ENCODE measurements at regions not wholly inside any gene's neighbourhood (a gene's known extent, or its start where the extent isn't known, plus 50 kb on each side); places are given as distances from the start of the nearest gene placed in this dataset.

- DNase-seq = no peak
These were observed 60.0 kb downstream of the NRN1 start for GRCh38 chr6:5946701-5947100.

GRCh38 chr6:5946181-5946580, 60.5 kb downstream of the NRN1 start:
- no peak for DNase-seq

DNA sequence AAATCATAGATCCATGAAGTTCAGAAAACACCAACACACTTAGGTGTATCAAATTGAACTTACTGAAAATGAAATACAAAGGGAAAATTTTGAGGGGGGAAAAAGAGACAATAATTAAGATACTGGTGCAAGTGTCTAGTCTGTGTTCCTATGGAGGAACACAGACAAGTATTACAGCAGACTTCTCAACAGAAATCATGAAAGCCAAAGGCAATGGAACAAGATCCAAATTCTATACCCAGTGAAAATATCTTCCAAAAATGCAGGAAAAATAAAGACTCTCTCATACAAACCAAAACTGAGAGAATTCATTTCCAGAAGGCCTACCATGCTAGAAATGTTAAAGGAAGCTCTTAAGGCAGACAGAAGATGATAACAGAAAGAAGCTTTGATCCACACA, 63.1 kb downstream of the NRN1 start:
- DNase-seq = no peak

- DNase-seq = no peak
These were observed 64.1 kb downstream of the NRN1 start for GRCh38 chr6:5942591-5942990.

DNA sequence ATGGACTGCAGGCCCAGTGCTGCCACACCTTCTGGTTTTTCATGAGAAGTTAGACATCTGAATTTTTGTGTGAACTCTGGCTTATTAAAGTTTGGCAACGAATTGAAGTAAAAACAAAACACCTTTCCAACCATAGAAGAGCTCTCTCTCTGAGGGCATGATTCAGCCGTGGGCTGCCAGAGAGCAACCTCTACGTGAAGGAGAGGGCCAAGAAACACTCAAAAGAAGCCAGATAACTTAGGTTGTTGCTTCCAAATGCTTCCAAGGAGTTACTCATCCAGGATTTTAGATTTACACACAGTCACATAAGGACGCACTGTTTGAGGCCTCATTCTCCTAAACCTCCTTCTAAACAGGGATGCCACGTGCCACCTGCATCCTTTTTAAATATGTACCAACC, 65.5 kb downstream of the NRN1 start:
- DNase-seq = no peak

DNA sequence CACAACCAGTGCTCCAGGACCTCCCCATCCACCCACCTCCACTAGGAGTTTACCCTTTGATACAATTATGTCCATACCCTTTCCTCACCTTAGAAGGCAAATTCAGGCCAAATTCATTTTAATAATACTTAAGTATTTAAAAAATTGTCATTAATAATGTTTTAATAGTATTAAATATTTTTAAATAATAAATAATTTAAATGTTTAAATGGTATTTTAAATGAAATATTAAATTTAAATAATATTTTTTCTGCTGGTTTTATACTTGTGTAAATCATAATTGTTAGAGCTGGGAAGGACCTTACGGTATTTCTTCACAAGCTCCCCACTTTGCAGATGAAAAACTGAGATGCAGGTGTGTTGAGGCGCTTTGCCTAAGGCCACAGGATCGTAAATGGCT, 67.8 kb downstream of the NRN1 start:
- DNase-seq = no peak

DNA sequence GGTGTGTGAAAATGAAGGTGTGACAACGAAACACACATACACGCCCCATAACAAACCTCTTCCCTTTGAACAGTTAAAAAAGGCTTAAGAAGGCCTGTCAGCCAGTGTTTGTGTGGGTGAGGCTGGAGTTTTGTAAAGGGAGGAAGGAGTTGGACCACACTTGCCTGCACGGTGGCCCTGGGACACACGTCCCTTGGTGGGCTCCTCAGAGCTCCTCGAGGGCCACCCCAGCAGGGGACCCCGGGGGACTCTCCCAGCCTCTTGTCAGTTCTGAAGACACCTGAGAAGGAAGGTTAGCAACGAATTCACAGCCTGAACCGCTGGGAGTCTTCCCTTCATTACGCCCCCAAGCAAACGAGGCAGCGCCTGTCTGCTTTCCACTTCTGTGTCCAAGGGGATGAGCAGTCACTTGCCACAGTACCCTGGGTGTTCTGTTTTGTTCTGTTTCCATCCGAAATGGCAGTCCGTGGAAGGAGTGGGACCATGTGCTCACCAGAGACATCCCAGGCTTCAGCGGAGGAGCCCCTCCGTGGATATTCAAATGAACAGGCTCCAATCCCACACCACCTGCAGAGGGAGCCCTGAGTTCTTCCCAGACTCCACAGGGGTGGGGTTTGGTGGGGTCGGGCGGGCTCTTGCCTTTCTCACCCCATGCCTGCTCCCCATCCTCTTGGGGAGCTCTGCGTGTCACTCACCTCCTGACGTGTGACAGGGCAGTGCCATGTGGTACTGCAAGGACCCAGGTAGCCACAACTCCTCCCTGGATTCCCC, 68.6 kb downstream of the NRN1 start:
- no peak for DNase-seq

DNA sequence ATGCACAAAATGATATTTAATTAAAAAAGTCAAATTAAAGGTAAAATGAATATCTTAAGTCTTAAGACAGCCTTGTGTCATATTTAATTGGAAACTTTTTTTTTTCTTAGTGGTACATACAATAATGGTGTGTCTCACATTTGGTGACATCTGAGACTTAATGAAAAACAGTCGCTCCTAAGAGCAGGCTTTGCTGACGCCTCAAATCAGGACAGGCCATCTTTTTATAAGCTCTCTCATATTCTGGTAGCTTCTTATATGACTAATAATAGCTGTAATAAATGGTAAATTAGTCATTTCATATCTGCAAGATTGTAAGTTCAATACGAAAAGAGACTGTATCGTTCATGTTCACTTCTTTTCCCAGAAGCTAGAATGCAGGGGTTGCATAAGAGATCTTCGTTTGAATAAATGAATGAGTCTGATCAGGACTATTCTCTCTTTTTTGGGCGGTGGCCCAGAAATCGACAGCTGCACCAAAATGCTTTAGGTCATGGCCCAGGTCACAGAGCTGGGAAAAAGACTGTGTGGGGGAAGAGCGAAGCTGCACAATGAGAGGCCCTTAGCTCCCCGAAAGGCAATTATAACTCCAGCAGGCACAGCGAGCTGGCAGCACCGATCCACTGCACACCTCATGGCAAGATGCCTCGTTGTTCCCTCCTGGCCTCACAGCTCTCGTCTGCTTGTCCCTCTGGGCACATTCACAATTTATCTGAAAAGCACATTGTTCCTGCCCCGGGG, 69.4 kb downstream of the NRN1 start:
- no peak for DNase-seq

GRCh38 chr6:5936631-5937030, 70.1 kb downstream of the NRN1 start:
- no peak for DNase-seq

- DNase-seq = no peak
These were observed 70.6 kb downstream of the NRN1 start for GRCh38 chr6:5936140-5936539.

DNA sequence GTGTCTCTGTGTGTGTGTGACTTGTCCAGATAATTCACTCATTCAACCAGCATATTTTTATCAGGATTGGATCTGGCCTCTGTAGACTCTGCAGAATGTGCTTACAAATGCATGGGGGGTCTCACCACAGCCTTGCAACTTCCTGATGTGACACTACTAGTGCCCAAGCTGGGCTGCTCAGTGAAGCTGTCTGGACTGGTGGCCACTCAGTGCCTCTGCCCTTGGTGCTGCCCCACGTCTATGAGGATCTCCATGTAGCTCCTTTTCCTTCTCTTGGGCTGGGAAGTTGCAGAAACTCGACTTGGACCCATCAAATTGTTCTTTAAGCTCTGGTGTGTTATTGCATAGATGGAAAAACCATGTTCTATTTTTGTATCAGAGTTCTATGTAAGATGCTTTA, 75.8 kb downstream of the NRN1 start:
- DNase-seq = no peak

DNA sequence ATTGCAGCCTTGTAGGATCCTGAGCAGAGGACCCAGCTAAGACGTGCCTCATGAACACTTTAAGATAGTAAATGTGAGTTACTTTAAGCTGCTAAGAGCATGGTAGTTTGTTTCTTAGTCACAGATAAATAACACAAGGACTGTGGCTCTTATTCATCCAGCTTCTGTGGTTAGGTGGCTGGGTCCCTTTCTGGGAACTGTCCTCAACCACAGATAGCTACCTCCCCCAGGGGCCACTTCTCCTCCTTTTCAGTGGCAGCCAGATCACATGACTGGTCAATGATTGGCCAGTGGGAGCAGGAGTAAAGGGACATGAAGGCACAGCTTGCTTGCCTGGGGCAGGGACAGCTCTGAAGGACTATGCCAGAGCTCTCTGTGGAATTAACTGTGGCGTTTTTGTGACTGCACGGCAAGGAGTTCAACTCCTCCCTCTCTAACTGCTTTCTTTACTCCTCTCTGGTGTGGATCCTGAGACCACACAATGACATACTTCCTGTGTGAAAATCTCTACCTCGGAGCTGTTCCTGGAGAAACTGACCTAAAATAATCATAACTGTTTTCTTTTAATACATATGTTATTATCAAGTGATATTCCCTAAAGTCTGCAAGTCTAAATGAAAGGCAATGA, 76.5 kb downstream of the NRN1 start:
- no peak for DNase-seq

GRCh38 chr6:5923840-5924239, 82.9 kb downstream of the NRN1 start:
- DNase-seq = no peak

GRCh38 chr6:5922230-5922629, 84.5 kb downstream of the NRN1 start:
- no peak for DNase-seq

DNA sequence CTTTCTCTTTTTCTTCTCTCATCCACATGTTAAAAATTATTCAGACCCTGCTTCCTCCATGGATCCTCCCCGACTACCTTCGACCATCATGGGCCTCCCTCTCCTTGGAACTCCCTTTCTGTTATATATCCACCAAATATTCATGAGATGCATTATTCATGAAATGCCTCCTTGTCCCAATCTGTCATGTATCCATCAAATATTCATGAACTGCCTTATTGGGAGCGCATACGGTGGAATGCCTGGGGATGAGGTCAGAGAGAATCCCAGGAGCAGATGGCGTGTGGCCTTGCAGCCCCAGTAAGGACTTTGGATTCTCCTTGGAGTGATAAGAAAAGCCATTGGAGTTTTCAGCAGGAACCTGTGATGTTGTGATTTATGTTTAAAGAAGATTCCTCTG, 97.0 kb downstream of the NRN1 start:
- DNase-seq = no peak

DNA sequence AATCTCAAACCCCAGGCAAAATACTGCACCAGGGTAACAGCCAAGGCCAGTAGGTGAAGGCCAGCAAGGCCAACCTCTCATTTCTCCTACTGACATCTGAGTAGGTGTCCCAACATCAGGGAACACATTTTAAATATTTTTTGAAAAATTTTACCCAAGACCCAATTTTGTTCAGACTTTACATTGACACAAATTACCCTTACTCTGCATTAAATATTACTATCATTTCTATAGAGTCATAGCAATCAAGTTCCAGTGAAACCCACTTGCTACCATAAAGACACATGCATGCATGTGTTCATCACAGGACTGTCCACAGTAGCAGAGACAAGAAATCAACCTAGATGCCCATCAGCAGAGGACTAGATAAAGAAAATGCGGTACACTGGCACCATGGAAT, 99.9 kb downstream of the NRN1 start:
- DNase-seq = no peak

GRCh38 chr6:5906340-5906670, 100.4 kb downstream of the NRN1 start:
- DNase-seq = no peak

- no peak for DNase-seq
These were observed 101.0 kb downstream of the NRN1 start for GRCh38 chr6:5905431-5906339.

DNA sequence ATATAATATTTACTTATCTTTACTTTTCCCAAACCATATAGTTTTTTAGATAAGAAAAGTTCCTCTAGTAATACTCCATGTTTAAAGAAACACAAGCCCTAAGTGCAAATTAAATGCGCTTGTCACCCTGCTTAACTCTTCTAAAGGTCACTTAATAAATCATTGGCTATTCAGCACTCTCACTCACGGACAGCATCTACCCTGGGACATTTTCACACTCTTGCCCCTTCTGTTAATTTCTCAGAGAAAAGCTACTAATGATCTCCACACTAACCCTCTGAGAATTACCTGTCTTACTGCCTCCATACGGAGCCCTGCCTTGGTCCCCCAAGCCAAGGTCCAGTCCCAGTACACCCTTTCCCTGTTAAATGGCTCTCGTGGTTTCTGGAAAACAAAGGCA, 102.2 kb downstream of the NRN1 start:
- DNase-seq = no peak

DNA sequence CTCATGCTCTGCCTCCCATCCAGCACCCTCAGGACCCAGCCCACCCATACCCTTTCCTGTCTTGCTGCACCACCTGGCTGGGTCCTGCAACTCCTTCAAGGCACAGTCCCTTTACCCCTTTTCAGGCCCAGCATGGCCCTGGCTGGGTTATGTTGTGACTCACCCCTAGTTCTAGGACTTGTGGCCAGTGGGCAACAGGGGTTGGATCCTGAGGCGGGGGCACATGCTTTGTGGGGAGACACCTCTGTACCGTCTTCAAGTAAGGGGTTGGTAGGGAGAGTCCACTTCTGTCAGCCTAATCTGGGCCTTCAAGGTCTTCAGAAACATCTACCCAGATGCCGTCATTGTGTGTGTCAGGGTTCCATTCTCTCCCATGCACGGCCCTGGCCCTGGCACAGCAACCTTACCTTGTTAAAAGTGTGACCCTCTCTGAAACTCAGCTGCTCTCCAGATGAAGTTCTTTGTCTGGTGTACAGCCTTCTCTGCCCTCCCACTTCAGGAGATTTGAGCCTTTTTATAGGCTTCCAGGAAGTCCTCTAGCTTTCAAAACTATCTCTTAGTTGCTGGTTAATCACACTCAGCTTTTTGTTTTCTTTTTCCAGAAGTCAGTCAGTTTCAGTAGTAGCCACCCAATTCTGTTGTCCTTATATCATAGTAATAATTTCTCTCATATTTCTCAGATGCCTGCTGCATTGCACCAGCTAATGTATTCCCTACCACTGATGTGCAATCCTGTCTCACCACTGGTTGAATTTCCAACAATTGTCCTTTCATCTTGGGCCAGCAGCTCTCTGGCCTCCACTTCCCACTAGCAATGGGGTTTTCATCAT, 107.3 kb downstream of the NRN1 start:
- DNase-seq = no peak

DNA sequence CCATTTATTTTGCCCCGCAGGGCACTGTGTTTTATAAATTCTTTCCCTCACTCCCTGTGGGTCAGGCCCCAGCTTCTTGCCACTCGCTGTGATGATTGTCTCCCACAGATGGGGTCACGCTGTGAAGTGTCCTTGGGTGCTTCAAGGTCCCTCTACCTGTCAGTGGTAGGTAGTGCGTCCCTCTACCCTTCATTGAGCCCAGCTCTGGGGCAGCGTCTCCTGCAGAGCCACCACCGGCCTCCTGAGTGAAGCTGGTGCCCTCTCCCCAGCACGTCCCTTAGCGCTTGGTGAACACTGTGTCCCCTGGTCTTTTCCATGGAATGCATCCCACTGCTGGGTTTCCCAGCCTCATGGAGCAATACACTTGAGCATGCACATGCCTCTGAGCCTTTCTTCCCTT, 108.2 kb downstream of the NRN1 start:
- DNase-seq = no peak

- no peak for DNase-seq
These were observed 108.6 kb downstream of the NRN1 start for GRCh38 chr6:5898102-5898501.
